GM12872 (cell line): ENCODE measurements at regions not wholly inside any gene's neighbourhood (a gene's known extent, or its start where the extent isn't known, plus 50 kb on each side); places are given as distances from the start of the nearest gene placed in this dataset.

Experiments used
- TF ChIP-seq, protein P1 (sequence below): IDR thresholded peaks from 3 replicates; pipeline ENCODE4 v1.5.1; 2011; ENCODE audit warnings: low read depth, mild to moderate bottlenecking, low read length, moderate library complexity; ENCODE audit not compliant: insufficient read depth

DNA sequence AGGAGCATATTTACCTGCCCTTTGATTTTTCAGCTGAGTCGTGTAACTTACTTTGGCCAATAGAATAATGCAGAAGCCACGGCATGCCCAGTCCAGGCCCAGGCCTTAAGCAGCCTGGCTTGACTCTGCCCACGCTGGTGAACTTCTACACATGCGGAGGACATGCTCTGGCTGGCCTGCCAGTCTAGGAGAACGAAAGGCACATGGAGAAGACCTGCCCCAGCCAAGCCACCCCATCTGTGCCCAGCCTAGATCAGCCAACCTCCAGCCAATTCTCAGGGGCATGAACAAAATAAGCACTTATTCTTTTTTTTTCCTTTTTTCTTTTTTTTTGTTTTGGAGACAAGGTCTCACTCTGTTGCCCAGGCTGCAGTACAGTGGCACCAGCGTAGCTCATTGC lies 112.7 kb upstream of the NANOS1 start:
- TF ChIP-seq, protein P1, sequence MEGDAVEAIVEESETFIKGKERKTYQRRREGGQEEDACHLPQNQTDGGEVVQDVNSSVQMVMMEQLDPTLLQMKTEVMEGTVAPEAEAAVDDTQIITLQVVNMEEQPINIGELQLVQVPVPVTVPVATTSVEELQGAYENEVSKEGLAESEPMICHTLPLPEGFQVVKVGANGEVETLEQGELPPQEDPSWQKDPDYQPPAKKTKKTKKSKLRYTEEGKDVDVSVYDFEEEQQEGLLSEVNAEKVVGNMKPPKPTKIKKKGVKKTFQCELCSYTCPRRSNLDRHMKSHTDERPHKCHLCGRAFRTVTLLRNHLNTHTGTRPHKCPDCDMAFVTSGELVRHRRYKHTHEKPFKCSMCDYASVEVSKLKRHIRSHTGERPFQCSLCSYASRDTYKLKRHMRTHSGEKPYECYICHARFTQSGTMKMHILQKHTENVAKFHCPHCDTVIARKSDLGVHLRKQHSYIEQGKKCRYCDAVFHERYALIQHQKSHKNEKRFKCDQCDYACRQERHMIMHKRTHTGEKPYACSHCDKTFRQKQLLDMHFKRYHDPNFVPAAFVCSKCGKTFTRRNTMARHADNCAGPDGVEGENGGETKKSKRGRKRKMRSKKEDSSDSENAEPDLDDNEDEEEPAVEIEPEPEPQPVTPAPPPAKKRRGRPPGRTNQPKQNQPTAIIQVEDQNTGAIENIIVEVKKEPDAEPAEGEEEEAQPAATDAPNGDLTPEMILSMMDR: no peak

DNA sequence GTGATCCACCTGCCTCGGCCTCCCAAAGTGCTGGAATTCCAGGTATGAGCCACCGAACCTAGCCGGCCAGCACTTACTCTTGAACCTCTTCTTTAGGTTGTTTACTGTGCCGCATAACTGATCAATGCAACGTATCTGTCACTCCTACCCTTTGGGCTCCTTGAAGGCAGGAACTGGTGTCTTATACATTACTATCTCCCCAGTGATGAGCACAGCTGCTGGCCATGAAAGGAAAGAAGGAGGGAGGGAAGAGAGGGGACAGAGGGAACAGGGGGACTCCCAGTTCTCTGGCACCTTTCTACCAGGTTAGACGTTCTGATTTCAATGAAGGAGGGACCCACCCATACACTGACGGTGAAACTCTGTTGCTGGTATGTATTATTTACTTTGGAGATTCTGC lies 111.8 kb upstream of the NANOS1 start:
- TF ChIP-seq, protein P1: no peak

DNA sequence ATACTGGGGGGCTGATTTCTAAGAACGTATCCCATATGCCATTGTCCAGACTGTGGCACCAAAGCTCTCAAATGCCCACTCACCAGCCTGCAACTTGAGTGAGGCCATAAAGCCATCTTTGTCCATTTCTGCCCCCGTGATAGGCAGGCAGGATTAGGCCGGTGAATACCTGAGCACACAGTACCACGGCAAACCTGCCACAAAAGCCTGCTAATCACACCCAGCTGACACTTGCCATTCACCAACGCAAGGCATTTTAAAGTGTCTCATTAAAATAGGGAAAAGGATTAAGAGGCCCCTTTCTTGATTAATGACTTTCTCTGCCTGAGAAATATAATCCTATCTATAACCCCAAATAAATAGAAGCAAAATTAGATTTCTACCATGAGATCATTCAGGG lies 111.4 kb upstream of the NANOS1 start:
- TF ChIP-seq, protein P1: no peak

DNA sequence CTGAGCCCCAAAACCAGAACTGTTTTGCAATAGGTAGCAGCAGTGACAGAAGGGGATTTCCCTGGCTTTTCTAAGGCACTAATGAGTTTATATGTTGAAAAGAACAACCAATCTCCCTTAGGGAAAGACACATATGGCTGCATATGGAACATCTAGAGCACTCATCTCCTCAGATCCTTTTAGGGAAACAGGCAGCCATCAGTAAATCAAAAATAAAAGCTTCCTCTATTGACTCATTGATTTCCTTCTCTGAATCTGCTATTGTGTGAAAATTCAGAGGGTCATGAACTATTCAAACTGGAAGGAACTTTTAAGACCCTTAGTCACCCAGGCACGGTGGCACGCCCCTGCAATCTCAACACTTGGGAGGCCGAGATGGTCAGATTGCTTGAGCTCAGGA lies 110.9 kb upstream of the NANOS1 start:
- TF ChIP-seq, protein P1: no peak

DNA sequence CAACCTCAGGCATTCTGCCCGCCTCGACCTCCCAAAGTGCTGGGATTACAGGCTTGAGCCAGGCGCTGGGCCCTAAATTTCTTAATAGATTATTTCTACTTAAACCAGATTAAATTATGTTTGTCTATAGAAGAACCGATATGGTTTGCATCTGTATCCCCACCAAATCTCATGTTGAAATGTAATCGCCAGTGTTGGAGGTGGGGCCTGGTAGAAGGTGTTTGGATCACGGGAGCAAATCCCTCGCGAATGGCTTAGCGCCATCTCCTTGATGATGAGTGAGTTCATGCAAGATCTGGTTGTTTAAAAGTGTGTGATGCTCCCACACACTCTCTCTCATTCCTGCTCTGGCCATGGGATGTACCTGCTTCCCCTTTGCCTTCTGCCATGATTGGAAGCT lies 109.3 kb upstream of the NANOS1 start:
- TF ChIP-seq, protein P1: no peak

DNA sequence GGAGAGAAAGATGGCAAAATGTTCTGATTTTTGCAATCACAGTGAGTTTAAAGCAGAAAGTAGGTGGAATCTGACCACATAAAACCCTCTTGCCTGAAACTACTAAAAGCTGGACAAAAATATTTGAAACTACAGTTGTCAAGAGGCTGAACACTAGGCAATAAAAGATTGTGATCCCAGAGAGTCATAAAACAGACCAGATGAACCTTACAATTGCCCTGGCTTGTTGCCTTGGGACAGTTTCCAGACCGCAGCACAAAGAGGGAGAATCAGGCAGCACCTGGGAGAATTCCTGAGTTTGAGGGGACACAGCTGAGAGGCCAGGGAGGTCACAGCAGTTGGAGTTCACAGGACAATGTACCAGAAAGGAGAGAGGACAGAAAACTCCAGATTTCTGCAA lies 107.3 kb upstream of the NANOS1 start:
- TF ChIP-seq, protein P1: no peak

DNA sequence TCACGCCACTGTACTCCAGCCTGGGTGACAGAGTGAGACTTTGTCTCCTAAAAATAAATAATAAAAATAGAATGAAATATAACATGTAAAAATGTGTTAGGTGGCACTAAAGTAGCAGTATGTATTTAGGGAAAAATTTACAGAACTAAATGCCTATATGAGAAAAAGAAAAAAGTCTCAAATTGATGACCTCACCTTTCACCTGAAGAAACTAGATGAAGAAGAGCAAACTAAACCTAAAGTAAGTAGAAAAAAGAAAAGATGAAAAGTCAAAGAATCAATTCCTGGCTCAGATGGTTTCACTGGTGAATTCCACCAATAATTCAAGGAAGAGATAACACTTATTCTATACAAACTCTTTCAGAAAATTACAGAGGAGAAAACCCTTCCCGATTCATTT lies 106.5 kb upstream of the NANOS1 start:
- TF ChIP-seq, protein P1: no peak

DNA sequence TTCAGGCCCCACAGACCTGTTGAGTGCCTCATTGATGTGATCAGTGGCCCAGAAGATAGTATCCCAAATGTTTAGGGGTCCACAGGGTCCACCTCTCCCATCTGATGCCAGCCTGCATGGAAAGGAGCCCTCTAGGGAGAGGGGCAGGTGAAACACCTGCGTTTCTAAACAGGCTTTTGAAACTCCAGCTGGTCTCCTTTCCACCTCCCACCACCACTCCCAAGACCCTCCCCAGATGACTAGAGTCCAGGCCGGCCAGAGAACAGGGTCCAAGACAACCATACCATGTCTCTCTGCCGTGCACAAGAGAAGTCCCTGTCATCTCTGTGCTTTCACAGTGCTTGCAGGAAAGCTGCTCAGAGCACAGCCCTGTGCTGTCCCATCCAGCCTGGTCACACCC lies 105.0 kb upstream of the NANOS1 start:
- TF ChIP-seq, protein P1: no peak
